ENCODE measurements at regions not wholly inside any gene's neighbourhood (a gene's known extent, or its start where the extent isn't known, plus 50 kb on each side); places are given as distances from the start of the nearest gene placed in this dataset.
A peak's percentile ranks its signal among the peaks of the same experiment; 100 is the strongest.

GRCh38 chr13:22252281-22252830, 581.5 kb downstream of the FGF9 start:
- DNase-seq, result no peak

GRCh38 chr13:22253107-22253506, 582.2 kb downstream of the FGF9 start:
- DNase-seq, result no peak

- no peak for DNase-seq
These were observed 585.3 kb downstream of the FGF9 start for GRCh38 chr13:22256111-22256639.

GRCh38 chr13:22262001-22262885, 591.4 kb downstream of the FGF9 start:
- no peak for DNase-seq

- no peak for DNase-seq
These were observed 592.3 kb downstream of the FGF9 start for GRCh38 chr13:22263185-22263584.

GRCh38 chr13:22265563-22265962, 594.7 kb downstream of the FGF9 start:
- no peak for DNase-seq

GRCh38 chr13:22270881-22271280, 600.0 kb downstream of the FGF9 start:
- no peak for DNase-seq

- no peak for DNase-seq
These were observed 601.0 kb downstream of the FGF9 start for GRCh38 chr13:22271903-22272302.

- no peak for DNase-seq
These were observed 604.5 kb downstream of the FGF9 start for GRCh38 chr13:22275393-22275792.

GRCh38 chr13:22276616-22277015, 605.7 kb downstream of the FGF9 start:
- no peak for DNase-seq

- DNase-seq, result no peak
These were observed 607.6 kb downstream of the FGF9 start for GRCh38 chr13:22278336-22278929.

GRCh38 chr13:22285867-22286266, 615.0 kb downstream of the FGF9 start:
- DNase-seq, result no peak

GRCh38 chr13:22286338-22286737, 615.5 kb downstream of the FGF9 start:
- peak; percentile 38 for DNase-seq

GRCh38 chr13:22287343-22287920, 616.6 kb downstream of the FGF9 start:
- peak; percentile 36 for DNase-seq

GRCh38 chr13:22288496-22288895, 617.6 kb downstream of the FGF9 start:
- no peak for DNase-seq

- DNase-seq, result no peak
These were observed 618.8 kb downstream of the FGF9 start for GRCh38 chr13:22289711-22290110.

GRCh38 chr13:22298530-22298929, 627.7 kb downstream of the FGF9 start:
- DNase-seq, result no peak

GRCh38 chr13:22311734-22312404, 641.0 kb downstream of the FGF9 start:
- DNase-seq, result peak; percentile 78

- no peak for DNase-seq
These were observed 641.5 kb downstream of the FGF9 start for GRCh38 chr13:22312405-22312803.

- no peak for DNase-seq
These were observed 645.7 kb downstream of the FGF9 start for GRCh38 chr13:22316494-22317025.

GRCh38 chr13:22320991-22321390, 650.1 kb downstream of the FGF9 start:
- DNase-seq, result no peak

GRCh38 chr13:22325761-22326160, 654.9 kb downstream of the FGF9 start:
- DNase-seq, result no peak

Measured in hindlimb muscle (tissue), 1 donor.